ENCODE measurements at regions not wholly inside any gene's neighbourhood (a gene's known extent, or its start where the extent isn't known, plus 50 kb on each side); places are given as distances from the start of the nearest gene placed in this dataset.

- ATAC-seq (no peak), DNase-seq (no peak)
- no peaks in the 10 kb centered on the region for H3K4me1 ChIP-seq
- no peaks in the 10 kb centered on the region for H3K9me3 ChIP-seq
- intact Hi-C loops (cut with DNase I): no loop called here
- WGBS, 2 donors: 76 to 77% methylated on average over 3 to 4 of the region's 4 CpGs
- no peak overlapping the region for H3K4me3 ChIP-seq
- H3K27ac ChIP-seq: no peak overlapping the region
- no peaks in the 10 kb centered on the region for H3K27me3 ChIP-seq
- TF ChIP-seq POLR2A (IDR thresholded peaks at IDR 0.05): no peak
- TF ChIP-seq CTCF (IDR thresholded peaks at IDR 0.05): no peak
- no peaks in the 10 kb centered on the region for H3K36me3 ChIP-seq (replicated peaks in 1 of 2; ENCODE audit: insufficient read depth in 1 of 2, low read depth in 2 of 2)
Observed at GRCh38 chr22:22703203-22703570, 58.8 kb downstream of the GGTLC2 start.

- no peak overlapping the region for H3K4me3 ChIP-seq
- intact Hi-C loops (cut with DNase I): no loop called here
- no peaks in the 10 kb centered on the region for H3K27me3 ChIP-seq
- DNase-seq (no peak), ATAC-seq (no peak)
- H3K36me3 ChIP-seq (replicated peaks in 1 of 2; ENCODE audit: insufficient read depth in 1 of 2, low read depth in 2 of 2): no peaks in the 10 kb centered on the region
- WGBS, 2 donors: 72 to 87% methylated on average over 5 of the region's 5 CpGs
- H3K27ac ChIP-seq: no peak overlapping the region
- no peaks in the 10 kb centered on the region for H3K9me3 ChIP-seq
- TF ChIP-seq POLR2A (IDR thresholded peaks at IDR 0.05) (no peak), CTCF (IDR thresholded peaks at IDR 0.05) (no peak)
- H3K4me1 ChIP-seq: no peaks in the 10 kb centered on the region
Observed at GRCh38 chr22:22703715-22704114, 59.3 kb downstream of the GGTLC2 start.

- Histone ChIP-seq H3K36me3 (replicated peaks in 1 of 2; ENCODE audit: insufficient read depth in 1 of 2, low read depth in 2 of 2) (no peaks in the 10 kb centered on the region), H3K9me3 (no peaks in the 10 kb centered on the region), H3K4me3 (no peak overlapping the region), H3K27ac (no peak overlapping the region), H3K27me3 (no peaks in the 10 kb centered on the region), H3K4me1 (no peaks in the 10 kb centered on the region)
- TF ChIP-seq POLR2A (IDR thresholded peaks at IDR 0.05) (no peak), CTCF (IDR thresholded peaks at IDR 0.05) (no peak)
- 76 to 81% methylated on average over 7 to 9 of the region's 9 CpGs for WGBS, 2 donors
- DNase-seq (no peak), ATAC-seq (no peak)
- intact Hi-C loops (cut with DNase I): no loop called here
Observed at GRCh38 chr22:22704156-22704946, 59.9 kb downstream of the GGTLC2 start.

- Histone ChIP-seq H3K4me3 (no peak overlapping the region), H3K27me3 (no peaks in the 10 kb centered on the region), H3K9me3 (no peaks in the 10 kb centered on the region), H3K27ac (no peak overlapping the region), H3K4me1 (no peaks in the 10 kb centered on the region), H3K36me3 (replicated peaks in 1 of 2; ENCODE audit: insufficient read depth in 1 of 2, low read depth in 2 of 2) (no peaks in the 10 kb centered on the region)
- no peak for DNase-seq
- 79 to 83% methylated on average over 5 of the region's 5 CpGs for WGBS, 2 donors
- ATAC-seq: no peak
- intact Hi-C loops (cut with DNase I): no loop called here
- no peak for TF ChIP-seq POLR2A (IDR thresholded peaks at IDR 0.05)
- TF ChIP-seq CTCF (IDR thresholded peaks at IDR 0.05): no peak
Observed at GRCh38 chr22:22705328-22706100, 61.1 kb downstream of the GGTLC2 start.
